22Rv1 (cell line): ENCODE measurements at regions not wholly inside any gene's neighbourhood (a gene's known extent, or its start where the extent isn't known, plus 50 kb on each side); places are given as distances from the start of the nearest gene placed in this dataset.

Experiments
- CTCF ChIP-seq: fragments of 450-650 bp; IDR thresholded peaks from 2 replicates; pipeline ENCODE4 v1.5.1; 2017; ENCODE audit warnings: mild to moderate bottlenecking
- ZFX ChIP-seq: fragments of 450-650 bp; IDR thresholded peaks from 2 replicates; pipeline ENCODE4 v1.6.1; 2017; ENCODE audit warnings: antibody characterized with exemption, borderline replicate concordance

DNA sequence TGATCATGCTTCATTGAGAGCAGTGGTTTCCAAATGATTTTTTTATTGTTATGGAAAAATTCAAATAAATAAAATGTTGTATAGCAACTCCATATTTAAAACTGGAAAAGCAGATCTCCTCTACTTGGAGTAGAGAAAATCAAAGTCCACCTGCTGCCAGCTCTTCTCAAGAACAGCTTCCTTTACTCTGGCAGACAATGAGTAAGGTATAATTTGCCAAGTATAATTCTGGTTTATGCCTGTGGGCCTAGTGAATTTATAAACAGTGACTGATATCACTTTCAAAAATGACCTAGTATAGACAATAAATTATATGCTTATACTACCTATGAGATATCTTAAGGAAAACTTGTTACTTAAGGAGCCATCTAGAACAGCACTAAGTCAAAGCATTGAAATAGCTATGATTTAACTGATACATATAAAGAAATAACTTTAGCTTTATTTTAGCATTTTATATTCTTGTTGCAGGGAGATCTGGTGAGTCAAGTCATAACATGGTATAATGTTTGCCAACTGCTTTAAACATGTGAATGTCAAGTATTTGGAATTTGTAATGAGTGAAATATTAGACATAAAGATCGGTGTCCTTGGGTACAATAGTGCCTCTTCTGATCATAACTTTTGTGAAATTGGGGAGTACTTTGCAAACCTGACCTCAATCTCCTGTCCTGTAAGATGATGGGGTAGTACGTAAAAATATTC, 1389.1 kb upstream of the PIK3C3 start:
- no peak for TF ChIP-seq CTCF
- no peak for TF ChIP-seq ZFX
